NCI-H1048 (cell line): ENCODE measurements at regions not wholly inside any gene's neighbourhood (a gene's known extent, or its start where the extent isn't known, plus 50 kb on each side); places are given as distances from the start of the nearest gene placed in this dataset.
"Not testable (repeated sequence)": the region's sequence is repeated elsewhere in the genome, so short reads cannot be mapped to it uniquely, and the experiment has no call there.

Experiments
- DNase-seq: peaks from one replicate; lab custom pipeline; 2025; lab: John Stamatoyannopoulos, UW

DNA sequence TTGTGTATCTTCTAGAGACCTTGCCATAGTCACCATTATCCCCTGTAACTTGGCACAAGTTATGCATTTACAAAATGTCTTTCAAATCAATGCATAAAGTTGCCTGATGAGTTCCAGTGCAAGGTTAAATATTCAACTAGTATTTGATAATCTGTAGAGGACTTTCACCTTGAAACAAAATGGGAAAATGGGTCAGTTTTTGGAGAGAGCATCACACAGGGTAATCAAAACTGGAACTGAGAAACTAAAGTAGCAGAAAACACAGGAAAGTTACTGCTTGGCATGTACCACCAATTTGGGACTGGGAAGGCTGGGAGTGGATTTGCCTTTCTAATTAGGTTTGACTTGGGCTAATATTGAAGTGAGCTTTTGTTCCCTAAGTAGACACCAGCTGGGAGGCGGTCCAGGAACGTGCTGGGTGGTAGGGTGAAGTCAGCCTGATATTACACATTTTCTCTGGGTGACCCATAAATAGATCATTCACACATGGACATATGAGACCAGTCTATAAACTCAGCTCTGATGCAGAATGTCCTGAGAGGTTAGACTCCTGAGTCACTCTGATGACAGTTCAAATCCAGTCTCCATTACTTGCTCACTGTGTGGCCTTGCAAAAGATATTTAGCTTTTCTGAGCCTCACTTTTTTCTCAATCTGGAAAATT is 152.3 kb downstream of the PCTP start:
- no peak for DNase-seq

DNA sequence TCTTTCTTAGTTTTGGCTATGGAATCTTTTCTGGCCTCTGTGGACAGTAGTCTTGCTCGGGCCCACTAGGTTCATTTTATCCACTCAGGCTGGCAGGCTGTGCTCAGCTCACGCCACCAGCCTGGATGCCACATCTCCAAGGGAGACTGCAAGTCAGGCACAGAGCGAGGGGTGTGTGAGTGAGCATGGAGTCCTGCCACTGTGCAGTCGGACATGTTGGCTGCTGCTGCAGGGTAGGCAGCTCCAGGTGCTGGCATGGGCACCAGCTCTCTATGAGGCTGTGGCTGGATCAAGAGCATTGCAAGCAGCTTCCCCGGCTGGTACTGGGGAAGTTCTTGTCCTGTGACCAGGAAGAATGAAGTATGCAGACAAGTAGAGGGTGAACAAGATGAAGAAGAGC is 158.9 kb downstream of the PCTP start:
- DNase-seq = no peak

GRCh38 chr17:55911186-55911585 is 160.3 kb downstream of the PCTP start:
- DNase-seq = no peak

DNA sequence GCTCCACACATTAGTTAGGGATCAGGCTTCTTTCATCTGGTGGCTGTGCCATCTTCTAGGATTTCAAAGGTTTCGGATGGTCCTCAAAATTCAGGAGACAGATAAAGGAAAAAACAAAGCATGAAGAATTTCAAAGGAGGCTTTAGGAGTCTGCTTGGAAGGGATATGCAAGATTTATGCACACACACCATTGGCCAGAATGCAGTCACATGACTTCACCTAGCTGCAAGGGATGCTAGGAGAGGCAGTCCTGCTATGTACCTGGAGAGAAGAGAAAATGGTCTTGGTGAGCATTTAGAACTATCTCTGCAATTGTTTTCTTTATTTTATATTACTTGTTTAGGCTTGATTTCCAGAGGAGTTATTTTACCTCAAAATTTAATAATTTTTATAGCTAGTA is 174.6 kb downstream of the PCTP start:
- no peak for DNase-seq

DNA sequence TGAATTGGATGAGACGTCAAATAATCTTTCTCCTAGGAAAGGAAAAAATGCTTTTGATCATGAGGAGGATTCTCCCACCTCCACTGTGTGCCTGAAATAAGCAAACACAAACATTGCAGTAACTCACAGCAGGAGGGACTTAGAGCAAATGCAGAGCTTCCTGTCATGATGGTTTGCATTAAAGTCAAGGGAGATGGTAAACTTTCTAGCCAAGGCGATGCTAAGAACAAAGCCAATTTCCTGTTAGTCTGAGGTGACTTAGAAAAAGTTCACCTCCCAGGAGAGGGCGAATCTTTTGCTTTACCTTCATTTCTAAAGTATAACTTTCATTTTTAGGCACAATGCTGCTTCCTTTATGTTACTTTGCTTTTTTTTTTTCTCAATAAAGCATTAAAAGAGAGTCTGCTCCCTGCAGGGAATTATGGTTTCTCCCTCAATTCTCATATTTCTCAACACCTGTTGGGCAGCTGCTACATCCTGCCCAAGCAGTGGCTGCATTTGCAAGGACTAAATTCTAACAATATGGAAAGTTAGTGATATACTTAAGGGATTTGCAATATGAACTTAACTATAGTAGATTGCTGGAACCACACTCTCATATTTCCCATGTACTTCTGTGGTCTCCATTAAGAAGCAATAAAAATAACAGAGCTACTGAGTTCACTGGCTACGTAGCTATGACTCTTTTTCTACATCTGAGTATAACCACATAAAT is 175.6 kb downstream of the PCTP start:
- no peak for DNase-seq

- DNase-seq = no peak
Observed at GRCh38 chr17:55930291-55930809, 179.5 kb downstream of the PCTP start.

DNA sequence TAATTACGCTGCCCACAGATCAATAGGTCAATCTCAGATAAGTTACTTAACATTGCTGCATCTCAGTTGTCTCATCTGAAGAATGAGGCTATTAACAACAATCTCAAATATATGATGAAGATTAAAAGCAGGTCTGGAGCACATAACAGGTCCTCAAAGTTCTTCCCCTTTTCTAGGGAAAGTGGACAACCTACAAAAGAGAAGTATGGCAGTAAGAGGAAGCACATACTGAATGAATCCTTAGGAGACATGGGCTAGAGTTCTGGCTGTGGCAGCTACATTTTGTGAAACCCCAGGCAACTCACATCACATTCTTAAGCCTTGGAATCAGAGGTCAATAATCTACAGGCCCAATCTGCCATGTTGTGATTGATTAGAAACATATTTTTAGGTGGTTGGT is 180.6 kb downstream of the PCTP start:
- DNase-seq = no peak

GRCh38 chr17:55932973-55933372 is 182.1 kb downstream of the PCTP start:
- DNase-seq = no peak

DNA sequence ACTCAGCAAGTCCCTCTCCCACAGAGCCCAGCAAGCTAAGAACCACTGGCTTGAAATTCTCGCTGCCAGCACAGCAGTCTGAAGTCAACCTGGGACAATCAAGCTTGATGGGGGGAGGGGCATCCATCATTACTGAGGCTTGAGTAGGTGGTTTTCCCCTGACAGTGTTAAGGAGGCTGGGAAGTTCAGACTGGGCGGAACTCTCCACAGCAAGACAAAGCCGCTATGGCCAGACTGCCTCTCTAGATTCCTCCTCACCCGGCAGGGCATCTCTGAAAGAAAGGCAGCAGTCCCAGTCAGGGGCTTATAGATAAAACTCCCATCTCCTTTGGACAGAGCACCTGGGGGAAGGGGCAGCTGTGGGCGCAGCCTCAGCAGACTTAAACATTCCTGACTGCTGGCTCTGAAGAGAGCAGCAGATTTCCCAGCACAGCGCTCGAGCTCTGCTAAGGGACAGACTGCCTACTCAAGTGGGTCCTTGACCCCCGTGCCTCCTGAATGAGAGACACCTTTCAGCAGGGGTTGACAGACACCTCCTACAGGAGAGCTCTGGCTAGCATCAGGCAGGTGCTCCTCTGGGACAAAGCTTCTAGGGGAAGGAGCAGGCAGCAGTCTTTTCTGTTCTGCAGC is 188.4 kb downstream of the PCTP start:
- DNase-seq = not testable (repeated sequence)

DNA sequence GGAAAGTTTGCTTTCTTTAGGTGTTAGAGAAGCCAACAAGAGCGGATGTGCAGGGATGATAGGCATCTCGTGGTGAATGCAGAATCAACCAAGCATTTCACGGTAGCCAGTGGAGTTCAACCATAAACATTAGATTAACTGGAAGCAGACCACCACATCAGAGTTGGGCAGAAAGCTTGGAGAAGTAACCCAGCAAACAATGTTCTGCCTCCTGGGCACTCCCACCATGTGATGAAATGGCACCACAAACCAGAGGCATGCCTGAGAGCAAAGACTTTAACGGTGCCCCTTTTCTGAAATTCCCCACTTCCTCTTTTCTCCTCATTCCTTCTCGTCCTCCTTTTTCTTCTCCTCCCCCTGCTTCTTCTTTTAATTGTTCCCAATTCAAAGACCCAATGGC is 193.5 kb upstream of the ANKFN1 start:
- no peak for DNase-seq

GRCh38 chr17:55961386-55961785 is 191.9 kb upstream of the ANKFN1 start:
- DNase-seq = no peak

- DNase-seq = no peak
Observed at GRCh38 chr17:55962951-55963401, 190.3 kb upstream of the ANKFN1 start.

- DNase-seq = no peak
Observed at GRCh38 chr17:55964191-55964590, 189.1 kb upstream of the ANKFN1 start.

GRCh38 chr17:55965051-55965450 is 188.2 kb upstream of the ANKFN1 start:
- no peak for DNase-seq

- DNase-seq = no peak
Observed at GRCh38 chr17:55969562-55970324, 183.5 kb upstream of the ANKFN1 start.

DNA sequence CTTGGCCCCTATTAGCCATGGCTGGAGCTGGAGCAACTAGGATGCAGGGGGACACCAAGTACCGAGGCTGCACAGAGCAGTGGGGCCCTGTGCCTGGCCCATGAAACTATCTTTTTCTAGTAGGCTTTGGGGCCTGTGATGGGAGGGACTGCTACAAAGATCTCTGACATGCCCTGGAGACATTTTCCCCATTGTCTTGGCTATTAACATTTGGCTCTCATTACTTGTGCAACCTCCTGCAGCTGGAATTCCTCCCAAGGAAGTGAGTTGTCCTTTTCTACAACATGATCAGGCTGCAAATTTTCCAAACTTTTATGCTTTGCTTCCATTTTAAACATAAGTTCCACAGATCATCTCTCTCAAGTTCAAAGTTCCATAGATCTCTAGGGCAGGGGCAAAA is 174.7 kb upstream of the ANKFN1 start:
- DNase-seq = no peak

DNA sequence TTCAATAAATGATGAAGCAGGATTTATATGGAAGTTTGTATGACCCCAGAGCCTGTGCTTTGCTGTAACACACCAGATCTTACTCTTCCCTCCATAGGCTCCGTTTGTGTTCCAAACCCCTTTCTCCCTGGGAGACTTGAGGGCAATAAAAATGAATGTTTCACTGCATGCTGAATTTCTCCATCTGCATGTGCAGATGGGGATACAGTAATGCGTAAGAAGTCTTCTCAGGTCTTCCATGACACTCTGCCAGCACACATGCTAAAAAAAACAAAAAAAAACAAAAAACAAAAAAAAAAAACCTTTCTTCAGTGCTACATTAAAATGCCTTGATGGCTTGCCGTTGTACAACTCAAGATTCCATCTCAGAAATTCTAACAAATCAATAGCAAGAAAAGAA is 170.2 kb upstream of the ANKFN1 start:
- DNase-seq = no peak

DNA sequence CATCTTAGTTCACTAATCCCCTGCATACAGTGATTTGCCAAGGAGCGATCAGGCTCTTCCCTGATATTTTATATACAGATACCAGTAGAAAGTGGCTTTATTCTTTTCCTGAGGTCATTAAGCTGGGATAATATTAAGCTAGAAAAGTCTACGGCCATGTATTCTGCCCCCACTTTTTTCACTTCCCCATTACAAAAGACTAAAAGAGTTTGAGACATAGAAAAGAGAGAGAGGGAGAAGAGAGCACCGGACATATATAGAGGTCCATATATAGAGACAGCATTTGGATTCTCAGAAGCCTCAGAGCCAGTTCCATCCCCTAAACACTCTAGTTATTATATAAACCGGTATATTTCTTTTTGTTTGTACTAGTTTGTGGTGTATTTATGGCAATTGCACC is 166.5 kb upstream of the ANKFN1 start:
- DNase-seq = no peak

DNA sequence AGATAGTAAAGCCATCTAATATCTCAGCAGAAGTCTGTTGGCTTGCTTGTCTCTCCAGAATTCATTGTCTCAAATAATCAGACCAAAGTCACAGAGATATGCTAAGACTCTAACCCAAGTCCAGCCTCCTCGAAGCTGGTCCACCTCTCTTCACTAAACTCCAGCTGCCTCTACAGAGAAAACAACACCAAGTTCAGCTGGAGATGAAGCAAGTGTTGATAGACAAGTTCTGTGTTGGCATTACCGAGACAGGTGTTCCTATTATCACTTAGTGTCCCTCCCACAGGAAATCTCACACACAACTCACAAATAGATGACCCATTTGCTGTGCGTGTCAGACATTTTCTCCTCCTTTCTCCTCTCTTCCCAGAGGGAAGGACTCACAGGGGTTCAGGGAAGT is 164.4 kb upstream of the ANKFN1 start:
- DNase-seq = no peak

GRCh38 chr17:55990332-55991006 is 162.8 kb upstream of the ANKFN1 start:
- no peak for DNase-seq

DNA sequence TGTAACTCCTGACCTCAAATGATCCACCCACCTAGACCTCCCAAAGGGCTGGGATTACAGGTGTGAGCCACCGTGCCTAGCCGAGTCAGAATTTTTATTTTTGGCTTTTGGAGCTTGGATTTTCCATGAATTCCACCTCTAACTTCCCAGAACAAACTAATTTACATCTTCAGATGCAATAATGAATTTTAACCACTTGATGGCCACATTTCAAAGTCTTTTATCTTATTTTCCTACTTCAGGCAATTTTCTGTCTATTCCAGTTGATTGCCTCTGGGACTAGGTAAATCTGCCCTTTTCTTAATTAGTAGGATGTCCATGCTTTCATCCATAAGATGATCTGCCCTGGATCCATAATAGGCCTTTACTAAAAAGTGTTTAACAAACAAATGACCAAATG is 156.4 kb upstream of the ANKFN1 start:
- DNase-seq = no peak

GRCh38 chr17:56000411-56000810 is 152.9 kb upstream of the ANKFN1 start:
- no peak for DNase-seq
